ENCODE measurements at regions not wholly inside any gene's neighbourhood (a gene's known extent, or its start where the extent isn't known, plus 50 kb on each side); places are given as distances from the start of the nearest gene placed in this dataset.

DNA sequence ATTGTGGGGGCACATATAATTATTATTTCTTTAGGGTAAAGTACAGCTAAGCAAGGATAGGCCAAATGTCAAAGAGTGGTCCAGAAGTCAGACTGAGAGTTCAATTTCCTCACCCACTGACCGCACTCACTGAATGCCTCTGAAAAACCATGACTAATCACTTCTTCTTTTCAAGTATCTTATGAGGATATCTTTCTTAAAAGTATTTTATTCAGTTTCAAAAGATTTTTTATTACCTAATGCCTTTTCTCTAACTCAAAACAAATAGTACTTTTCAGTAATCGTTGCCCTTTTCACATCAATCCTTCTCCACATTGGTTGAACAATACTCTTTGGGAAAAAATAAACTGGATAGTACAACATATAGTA is 61.7 kb upstream of the CAMK2D start:
- TF ChIP-seq, protein P1, sequence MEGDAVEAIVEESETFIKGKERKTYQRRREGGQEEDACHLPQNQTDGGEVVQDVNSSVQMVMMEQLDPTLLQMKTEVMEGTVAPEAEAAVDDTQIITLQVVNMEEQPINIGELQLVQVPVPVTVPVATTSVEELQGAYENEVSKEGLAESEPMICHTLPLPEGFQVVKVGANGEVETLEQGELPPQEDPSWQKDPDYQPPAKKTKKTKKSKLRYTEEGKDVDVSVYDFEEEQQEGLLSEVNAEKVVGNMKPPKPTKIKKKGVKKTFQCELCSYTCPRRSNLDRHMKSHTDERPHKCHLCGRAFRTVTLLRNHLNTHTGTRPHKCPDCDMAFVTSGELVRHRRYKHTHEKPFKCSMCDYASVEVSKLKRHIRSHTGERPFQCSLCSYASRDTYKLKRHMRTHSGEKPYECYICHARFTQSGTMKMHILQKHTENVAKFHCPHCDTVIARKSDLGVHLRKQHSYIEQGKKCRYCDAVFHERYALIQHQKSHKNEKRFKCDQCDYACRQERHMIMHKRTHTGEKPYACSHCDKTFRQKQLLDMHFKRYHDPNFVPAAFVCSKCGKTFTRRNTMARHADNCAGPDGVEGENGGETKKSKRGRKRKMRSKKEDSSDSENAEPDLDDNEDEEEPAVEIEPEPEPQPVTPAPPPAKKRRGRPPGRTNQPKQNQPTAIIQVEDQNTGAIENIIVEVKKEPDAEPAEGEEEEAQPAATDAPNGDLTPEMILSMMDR (IDR thresholded peaks at IDR 0.05), result no peak
- no peak for TF ChIP-seq POLR2A (IDR thresholded peaks at IDR 0.05)
